ENCODE measurements at regions not wholly inside any gene's neighbourhood (a gene's known extent, or its start where the extent isn't known, plus 50 kb on each side); places are given as distances from the start of the nearest gene placed in this dataset.

- TF ChIP-seq, protein P1, sequence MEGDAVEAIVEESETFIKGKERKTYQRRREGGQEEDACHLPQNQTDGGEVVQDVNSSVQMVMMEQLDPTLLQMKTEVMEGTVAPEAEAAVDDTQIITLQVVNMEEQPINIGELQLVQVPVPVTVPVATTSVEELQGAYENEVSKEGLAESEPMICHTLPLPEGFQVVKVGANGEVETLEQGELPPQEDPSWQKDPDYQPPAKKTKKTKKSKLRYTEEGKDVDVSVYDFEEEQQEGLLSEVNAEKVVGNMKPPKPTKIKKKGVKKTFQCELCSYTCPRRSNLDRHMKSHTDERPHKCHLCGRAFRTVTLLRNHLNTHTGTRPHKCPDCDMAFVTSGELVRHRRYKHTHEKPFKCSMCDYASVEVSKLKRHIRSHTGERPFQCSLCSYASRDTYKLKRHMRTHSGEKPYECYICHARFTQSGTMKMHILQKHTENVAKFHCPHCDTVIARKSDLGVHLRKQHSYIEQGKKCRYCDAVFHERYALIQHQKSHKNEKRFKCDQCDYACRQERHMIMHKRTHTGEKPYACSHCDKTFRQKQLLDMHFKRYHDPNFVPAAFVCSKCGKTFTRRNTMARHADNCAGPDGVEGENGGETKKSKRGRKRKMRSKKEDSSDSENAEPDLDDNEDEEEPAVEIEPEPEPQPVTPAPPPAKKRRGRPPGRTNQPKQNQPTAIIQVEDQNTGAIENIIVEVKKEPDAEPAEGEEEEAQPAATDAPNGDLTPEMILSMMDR (conservative IDR thresholded peaks at IDR 0.05; ENCODE audit: low read length): no peak
- no peak for TF ChIP-seq EZH2phosphoT487 (IDR thresholded peaks at IDR 0.05; ENCODE audit: borderline replicate concordance)
Observed at GRCh38 chr9:28938981-28939380, 1365.7 kb upstream of the C9orf72 start.

Measured in Loucy (cell line).